H1 (cell line): ENCODE measurements at regions not wholly inside any gene's neighbourhood (a gene's known extent, or its start where the extent isn't known, plus 50 kb on each side); places are given as distances from the start of the nearest gene placed in this dataset.

Experiments used
- KDM5A ChIP-seq: fragments of 200-600 bp; IDR thresholded peaks from 2 replicates; pipeline ENCODE4 v1.7.1; 2012; ENCODE audit warnings: mild to moderate bottlenecking, low read length, inconsistent platforms, mixed read lengths
- NANOG ChIP-seq: IDR thresholded peaks from 2 replicates; pipeline ENCODE4 v1.6.1; 2011; ENCODE audit warnings: low read length, low read depth, mild to moderate bottlenecking, inconsistent platforms; ENCODE audit not compliant: insufficient read depth, poor library complexity, severe bottlenecking

- no peak for TF ChIP-seq NANOG
- no peak for TF ChIP-seq KDM5A
Observed at GRCh38 chr10:124305131-124305530, 113.6 kb downstream of the OAT start (continued).
